SKM-1 treated with dmso at 0.1 percent for 144 hours (cell line): ENCODE measurements at regions not wholly inside any gene's neighbourhood (a gene's known extent, or its start where the extent isn't known, plus 50 kb on each side); places are given as distances from the start of the nearest gene placed in this dataset.
"Not testable (repeated sequence)": the region's sequence is repeated elsewhere in the genome, so short reads cannot be mapped to it uniquely, and the experiment has no call there.

Source experiments
- DNase-seq: peaks from one replicate; lab custom pipeline; 2025; ENCODE audit not compliant: unreplicated experiment; lab: John Stamatoyannopoulos, UW

DNA sequence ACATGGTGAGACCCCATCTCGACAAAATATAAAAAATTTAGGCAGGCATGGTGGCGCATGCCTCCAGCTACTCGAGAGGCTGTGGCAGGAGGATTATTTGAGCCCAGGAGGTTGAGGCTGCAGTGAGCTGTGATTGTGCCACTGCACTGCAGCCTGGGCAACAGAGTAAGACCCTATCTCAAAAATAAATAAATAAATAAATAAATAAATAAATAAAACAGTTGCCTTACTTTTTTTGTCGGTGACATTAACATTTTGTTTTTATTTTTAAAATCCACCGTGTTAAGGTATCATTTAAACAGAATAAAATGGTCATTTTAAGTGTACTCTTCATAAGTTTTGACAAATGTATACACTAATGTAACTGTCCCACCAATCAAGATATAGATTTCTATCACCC, 57.0 kb downstream of the RASL11A start:
- no peak for DNase-seq

DNA sequence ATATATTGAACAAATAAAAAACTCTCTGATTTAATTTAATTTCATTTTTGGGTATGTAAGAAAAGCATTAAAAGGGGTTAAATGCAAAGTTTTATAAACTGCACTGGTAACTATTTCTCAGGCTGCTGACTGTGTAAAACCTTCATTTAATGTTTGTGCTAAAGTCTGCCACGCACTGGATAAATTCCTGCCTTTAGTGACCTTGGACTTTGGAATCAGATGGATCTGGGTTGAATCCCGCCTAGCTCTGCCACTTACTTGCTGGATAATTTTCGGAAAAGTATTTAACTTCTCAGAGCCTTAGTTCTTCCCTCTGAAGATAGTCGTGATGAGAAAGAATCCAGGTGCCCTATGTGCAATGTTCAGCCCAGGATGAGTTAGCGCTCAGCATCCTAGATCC, 58.6 kb downstream of the RASL11A start:
- no peak for DNase-seq

DNA sequence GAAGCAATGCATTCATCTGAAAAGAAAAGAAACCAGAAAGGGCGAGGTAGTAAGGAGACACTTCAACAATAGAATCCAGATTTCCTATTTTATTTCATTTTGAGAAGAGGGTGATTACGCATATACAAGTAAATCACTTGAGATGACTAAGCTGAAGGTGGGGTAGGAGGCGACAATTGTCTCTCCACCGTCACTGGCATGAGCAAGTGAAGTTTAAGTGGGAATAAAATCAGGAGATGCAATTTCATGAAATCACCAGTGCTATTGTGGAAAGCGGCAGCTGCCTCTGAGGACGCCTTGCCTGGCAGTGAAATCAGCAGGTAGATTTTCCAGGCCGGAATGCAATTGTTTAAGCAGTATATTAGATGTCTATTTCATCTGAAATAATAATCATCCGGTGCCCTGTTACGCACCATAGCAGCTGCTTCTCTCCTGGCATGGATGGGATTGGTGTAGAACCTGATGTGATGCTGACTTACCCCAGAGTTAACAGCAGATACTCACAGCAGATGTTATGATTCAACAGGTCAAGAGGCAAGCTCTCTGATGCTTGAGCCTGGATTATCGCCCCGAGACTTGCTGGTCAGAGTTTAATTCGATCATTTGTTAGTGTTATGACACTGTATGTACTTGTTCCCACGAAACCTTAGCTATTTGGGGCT, 64.3 kb downstream of the RASL11A start:
- DNase-seq = no peak

DNA sequence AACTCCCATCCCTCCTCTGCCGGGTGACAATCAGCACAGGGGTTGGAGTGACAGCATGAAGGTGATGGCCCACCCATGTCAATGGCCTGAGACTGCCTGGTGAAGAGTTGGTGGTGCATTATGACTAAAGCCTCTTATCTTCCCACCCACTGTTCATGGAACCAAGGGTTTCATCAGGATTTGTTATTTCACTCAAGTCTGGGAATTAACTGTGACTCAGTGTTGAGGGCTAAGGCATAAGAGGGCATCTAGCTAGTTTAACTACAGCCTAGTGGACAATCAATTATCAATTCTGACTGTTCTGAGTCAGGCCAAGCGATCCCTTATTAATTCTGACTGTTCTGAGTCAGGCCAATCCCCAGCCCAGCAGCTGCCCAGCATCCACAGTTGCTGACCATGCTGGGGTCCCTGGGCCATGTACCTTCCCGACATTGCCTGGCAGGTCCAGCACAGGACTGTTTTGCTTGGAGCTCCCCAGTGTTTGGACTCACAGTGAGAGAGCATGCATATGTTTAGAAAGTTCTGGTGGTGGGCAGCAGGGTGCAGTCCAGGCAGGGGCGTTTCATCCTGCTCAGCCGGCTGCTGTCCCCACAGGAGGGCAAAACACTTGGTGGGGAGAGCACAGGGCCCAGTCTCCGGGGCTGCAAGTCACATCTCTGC, 65.5 kb downstream of the RASL11A start:
- DNase-seq = no peak

DNA sequence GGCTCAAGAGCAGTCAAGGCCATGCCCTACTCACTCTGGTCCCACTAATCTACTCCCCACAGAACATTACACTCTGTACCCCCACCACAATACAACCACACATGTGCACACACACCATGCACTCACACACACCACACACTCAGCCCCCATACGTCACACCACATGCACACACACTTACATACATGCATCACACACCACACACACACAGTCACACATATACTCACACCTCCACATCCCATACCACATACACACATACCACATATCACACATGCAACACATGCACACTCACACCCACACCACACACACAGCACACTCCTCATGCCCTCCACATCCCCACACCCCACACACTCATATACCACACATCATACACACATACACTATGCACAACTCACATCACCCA, 67.6 kb downstream of the RASL11A start:
- DNase-seq = no peak

DNA sequence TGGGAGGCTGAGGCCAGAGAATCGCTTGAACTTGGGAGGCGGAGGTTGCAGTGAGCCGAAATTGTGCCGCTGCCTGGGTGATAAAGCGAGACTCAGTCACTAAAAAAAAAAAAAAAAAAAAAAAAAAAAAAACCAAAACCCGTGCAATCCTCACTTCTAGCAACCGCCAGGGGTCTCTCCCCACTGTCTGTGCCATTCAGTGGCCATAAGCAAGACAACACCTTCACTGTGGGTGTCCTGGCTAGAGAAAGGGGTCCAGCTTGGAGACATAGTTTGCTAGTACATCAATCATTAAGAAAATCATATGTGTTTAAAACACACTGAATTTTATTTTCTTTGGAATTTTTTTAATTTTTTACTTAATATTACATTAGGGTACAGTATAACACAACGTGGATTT, 68.2 kb downstream of the RASL11A start:
- no peak for DNase-seq

DNA sequence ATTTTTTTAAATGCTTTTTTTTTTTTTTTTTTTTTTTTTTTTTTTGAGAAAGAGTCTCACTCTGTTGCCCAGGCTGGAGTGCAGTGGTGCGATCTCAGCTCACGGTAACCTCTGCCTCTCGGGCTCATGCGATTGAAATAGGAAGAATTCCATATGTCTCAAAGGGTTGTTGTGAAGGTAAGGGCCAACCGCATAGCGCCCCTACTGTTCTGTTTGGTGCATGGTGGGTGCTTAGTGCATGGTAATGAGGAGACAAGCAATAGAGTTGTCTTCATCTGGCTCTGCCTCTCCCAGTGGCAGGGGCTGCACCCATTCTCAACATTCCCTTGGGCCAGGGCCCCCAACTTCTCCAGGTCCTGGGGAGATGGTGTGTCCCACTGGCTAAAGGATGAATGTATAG, 68.7 kb downstream of the RASL11A start:
- peak; percentile 46 for DNase-seq

DNA sequence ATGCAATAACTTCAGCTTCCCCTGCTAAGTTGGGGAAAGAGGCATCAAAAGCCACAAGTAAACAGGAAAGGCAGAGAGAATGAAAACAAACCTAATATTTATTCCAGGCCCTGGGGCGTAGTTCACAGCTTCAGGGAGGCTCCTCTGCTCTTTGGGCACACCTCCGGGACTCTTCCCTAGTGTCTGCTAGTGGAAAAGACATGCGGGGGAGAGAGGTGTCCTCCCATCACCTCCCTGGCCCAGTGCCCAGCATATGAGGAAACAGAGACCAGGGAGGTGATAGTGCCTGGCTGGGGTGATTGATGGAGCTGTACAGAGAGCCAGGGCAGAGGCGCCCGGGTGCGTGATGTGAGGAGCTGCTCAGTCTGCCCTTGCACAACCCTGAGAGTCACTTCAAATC, 71.0 kb downstream of the RASL11A start:
- DNase-seq = peak; percentile 26

DNA sequence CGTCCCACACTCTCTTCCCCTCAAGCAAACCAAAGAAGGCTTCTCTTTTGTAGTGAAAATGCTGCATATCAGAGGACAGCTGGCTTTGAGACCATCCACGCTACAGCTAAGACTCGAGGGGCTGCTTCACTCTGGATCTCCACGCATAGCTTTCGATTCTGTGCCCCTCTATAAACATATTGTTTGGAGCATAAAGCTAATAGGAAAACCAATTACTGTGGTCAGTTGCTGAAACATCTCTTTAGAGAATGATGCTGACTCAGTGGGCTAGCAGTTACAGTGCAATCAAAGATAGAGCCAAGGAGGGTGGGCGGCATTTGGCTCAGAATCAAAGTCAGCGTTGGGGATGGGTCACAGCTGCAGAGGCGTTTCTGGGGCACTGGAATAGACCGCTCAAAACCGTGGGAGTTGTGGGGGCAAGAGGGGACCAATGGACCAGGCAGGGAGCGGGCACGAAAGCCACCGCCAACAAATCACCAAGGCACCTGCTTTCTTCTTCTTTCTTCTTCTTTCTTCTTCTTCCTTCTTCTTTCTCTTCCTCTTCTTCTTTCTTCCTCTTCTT, 76.7 kb downstream of the RASL11A start:
- no peak for DNase-seq

DNA sequence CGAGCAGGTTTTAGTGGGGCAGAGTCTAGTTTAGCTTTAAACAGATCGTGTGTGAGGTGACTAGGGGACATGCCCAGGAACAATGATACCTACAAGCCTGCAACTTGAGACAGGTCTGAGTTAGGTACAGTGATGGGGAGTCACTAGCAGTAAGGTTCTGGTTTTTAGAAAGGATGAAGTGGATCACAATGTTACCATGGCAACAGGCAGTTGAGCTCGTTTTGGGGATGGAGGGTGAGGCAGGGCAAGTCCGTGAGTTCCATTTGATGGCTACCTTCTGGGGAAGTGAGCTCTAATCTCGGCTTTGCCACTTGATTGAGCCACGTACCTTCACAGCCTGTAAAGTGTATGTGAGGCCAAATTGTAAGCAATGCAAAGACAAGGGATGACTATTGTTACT, 76.0 kb upstream of the GTF3A start:
- no peak for DNase-seq

DNA sequence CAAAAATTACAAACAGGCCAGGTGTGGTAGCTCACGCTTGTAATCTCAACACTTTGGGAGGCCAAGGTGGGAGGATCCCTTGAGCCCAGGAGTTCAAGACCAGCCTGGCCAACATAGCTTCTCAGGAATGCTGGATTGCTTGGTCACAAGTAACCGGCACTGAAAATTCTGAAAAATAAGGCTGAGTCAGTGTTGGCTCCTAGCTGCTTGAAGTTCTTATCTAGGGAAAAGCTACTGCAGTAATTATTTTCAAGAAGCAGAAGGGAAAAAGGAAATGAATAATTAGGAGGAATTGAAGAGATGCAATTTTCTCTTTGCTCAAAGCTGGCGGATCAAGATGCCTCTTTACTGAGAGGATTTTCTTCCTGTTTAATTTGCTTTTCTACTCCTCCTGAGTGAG, 75.0 kb upstream of the GTF3A start:
- no peak for DNase-seq

DNA sequence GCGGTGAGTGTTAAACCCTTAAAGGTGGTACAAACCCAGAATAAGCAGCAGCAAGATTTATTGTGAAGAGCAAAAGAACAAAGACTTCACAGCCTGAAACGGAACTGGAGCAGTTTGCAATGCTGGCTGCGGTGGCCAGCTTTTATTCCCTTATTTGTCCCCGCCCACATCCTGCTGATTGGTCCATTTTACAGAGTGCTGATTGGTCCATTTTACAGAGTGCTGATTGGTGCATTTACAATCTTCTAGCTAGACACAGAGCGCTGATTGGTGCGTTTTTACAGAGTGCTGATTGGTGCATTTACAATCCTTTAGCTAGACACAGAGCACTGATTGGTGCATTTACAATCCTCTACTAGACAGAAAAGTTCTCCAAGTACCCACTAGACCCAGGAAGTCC, 73.6 kb upstream of the GTF3A start:
- DNase-seq = not testable (repeated sequence)

DNA sequence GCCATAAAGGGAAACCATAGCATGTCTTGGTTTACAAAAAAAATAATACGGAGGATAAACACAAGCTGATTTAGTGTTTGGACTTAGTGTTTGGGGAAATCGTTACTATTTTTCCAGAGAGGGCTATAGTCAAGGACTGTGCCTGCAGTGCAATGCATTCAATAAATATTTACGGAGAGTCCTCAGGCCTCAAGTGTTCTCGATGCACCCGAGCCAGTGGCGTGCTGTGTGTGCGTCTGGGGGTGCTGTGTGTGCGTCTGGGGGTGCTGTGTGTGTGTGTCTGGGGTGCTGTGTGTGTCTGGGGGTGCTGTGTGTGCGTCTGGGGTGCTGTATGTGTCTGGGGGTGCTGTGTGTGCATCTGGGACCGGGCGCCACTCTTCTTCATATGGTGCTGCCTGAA, 71.7 kb upstream of the GTF3A start:
- DNase-seq = no peak

DNA sequence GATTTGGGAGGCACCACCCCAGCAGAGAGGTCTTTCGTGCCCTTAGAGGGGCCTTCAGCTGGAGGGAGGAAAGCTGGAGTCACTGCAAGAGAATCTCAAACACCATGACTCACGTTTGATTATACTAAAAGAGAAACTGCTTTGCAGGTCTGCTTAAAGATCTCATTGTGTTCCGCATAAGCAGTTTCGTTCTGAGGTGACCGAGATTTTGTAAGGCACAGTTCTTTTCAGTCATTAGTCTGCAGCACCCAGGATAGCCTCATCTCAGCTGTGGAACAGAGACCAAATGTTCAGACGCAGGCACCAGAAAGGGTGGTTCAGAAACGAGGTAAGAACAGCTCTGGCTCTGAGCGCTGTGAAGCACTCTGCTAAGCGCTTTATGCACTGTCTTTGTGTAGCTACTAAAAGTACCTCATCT, 71.2 kb upstream of the GTF3A start:
- DNase-seq = no peak

DNA sequence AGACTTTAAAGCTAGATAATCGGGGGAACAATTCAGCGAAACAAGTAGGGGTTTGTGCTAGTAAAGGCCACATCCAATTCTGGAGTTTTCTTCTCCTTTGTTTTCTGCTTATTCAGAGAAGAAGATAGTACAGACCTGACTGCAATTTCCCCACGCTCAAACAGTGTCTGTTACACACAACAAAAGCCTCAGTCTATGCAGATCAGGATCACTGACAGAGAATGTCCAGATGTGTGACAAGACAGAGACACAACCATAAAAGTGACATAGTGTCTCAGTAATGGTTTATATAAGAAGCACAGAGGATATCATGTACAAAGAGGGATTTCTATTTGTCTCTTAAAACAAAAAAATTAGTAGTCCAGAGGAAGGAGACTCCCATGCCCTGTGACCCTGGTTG, 70.7 kb upstream of the GTF3A start:
- DNase-seq = no peak

DNA sequence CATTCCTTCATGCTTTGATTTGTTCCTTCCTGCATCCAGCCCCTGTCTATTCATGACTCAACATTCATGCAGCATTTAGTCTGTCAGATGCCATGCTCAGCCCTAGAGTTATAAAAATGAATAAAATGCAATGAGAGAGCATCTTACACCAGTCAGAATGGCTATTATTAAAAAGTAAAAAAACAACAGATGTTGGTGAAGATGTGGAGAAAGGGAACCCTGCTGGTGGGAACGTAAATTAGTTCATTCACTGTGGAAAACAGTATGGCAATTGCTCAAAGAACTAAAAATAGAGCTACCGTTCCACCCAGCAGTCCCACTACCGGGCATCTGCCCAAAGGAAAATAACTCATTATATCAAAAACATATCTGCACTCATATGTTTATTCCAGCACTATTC, 70.0 kb upstream of the GTF3A start:
- no peak for DNase-seq

DNA sequence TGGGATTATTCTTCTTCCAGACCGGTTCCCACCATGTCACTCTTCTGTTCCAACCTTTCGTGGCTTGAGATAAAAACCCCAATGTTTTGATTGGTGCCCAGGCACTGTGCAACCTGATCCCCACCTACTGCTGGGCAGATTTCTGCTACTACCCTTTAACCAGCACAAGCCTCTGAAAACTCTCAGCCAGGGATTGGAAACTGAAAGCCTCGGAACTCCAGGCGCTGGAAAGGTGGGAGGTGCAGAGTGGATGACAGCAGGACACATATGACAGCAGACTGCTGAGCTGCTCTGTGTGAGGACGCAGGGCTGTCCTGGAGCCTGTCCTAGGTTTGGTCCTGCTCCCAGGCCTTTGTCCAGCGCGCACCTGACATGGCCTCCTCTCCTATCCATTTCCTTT, 68.5 kb upstream of the GTF3A start:
- no peak for DNase-seq

DNA sequence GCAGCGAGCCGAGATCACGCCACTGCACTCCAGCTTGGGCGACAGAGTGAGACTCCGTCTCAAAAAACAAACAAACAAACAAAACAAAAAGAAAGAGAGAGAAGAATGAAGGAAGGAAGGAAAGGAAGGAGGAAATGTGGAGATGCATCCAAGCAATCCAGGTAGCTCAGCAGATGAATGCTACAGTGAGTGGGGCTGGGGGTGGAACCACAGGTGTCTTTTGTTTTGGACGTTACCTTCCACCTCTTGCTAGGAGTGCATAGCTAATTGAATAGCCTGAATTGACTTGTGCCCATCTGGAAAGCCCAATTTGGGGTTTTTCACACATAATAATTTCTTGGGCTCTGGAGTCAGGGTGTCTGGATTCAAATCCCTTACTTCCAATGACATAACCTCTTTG, 66.0 kb upstream of the GTF3A start:
- DNase-seq = no peak

DNA sequence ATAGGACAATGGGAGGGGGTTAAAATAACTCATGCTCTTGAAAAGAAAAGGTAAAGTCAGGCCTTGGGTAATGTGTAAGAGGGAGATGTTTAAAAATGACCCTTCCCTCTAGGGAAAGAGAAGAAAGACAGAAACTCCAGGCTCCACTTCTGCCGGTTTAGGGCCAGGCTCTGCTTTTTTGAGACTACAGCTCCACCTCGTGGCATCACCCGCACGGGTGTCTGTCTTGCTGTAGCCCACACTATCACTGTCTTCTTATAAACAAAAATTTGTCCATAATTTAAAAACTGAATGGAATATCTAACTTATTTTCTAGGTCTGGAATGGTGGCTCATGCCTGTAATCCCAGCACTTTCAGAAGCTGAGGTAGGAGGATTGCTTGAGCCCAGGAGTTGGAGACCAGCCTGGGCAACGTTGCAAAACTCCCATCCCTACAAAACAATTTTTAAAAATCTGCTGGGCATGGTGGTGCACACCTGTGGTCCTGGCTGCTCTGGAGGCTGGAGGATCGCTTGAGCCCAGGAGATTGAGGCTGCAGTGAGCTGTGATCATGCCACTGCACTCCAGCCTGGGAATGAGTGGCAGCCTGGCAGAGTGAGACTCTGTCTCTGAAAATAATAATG, 65.1 kb upstream of the GTF3A start:
- DNase-seq = peak; percentile 79

DNA sequence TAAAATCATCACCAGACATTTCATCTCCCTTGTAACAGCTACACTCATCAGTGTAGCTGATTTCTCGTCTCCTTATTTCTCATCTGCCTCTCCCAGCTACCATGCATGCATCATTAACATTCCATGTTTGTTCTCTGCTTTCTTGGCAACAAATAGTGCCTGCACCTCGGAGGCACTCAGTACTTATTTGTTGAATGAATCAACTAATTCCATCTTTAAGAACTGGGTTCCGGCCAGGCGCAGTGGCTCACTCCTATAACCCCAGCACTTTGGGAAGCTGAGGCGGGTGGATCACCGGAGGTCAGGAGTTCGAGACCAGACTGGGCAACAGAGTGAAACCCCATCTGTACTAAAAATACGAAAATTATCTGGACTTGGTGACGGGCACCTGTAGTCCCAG, 63.9 kb upstream of the GTF3A start:
- DNase-seq = no peak

DNA sequence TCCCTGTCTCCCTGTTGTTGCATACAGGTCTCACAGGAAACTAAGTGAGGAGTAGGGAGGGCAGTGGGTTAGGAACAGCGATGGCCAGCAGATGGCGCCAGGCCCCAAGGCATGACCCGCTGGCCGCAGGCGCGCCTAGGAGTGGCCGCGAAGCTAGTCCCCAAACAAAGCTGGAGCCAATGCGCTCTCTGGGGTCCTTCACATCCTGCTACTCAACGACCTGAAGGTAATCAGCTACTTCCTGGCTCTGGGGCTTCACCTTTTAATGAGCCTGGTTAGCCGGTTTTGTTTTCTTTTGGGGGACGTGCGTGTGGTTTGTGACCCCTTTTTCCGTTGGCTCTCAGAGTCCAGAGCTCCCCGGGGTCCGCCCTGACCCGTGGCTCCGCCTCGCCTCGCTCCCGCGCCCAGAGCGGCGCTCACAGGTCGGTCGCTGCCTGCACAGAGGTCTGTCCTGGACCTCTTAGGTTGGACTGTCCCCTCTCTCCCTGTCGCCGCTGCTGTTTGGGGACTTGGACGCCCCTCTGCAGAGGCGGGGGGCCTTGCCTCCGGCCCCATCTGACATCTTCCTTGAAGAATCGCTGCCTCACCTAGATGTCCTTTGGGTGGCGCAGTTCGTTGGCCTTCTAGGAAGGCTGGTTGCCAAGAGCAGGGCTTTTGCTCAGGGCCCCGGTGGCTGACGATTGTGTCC, 62.2 kb upstream of the GTF3A start:
- DNase-seq = peak; percentile 83

DNA sequence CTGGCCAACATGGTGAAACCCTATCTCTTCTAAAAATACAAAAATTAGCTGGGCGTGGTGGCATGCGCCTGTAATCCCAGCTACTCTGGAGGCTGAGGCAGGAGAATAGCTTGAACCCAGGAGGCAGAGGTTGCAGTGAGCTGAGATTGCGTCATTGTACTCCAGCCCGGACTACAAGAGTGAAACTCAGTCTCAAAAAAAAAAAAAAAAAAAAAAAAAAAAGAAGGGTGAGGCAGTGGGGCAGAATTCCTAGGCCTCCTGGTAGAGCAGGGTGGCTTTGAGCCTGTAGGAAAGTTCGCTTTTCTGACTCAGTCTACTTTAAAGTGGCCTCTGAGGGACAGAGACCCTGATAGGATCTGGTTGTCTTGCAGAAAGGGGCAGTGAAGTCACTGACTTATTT, 60.8 kb upstream of the GTF3A start:
- not testable (repeated sequence) for DNase-seq
